ENCODE measurements at regions not wholly inside any gene's neighbourhood (a gene's known extent, or its start where the extent isn't known, plus 50 kb on each side); places are given as distances from the start of the nearest gene placed in this dataset.

- Histone ChIP-seq H3K36me3 (no peaks in the 10 kb centered on the region), H3K9me3 (no peaks in the 10 kb centered on the region), H3K27me3 (replicated peaks; ENCODE audit: insufficient read depth) (no peaks in the 10 kb centered on the region), H3K4me1 (replicated peaks) (no peaks in the 10 kb centered on the region), H3K27ac (no peak overlapping the region), H3K4me3 (no peak overlapping the region)
- DNase-seq (ENCODE audit: low spot score) = no peak
- no peak for TF ChIP-seq POLR2A (IDR thresholded peaks at IDR 0.05)
- no peak for TF ChIP-seq POLR2AphosphoS5 (IDR thresholded peaks at IDR 0.05)
- no peak for TF ChIP-seq CTCF (IDR thresholded peaks at IDR 0.05)
- 71% methylated on average over 1 of the region's 1 CpG for WGBS
- intact Hi-C loops (cut with DNase I) = no loop called here
Observed at GRCh38 chr3:166897811-166898210, 482.3 kb downstream of the ZBBX start.

- intact Hi-C loops (cut with DNase I) = no loop called here
- no peaks in the 10 kb centered on the region for H3K9me3 ChIP-seq
- no peak overlapping the region for H3K27ac ChIP-seq
- DNase-seq (ENCODE audit: low spot score) = no peak
- no peaks in the 10 kb centered on the region for H3K36me3 ChIP-seq
- WGBS = 66% methylated on average over 2 of the region's 2 CpGs
- no peak overlapping the region for H3K4me3 ChIP-seq
- H3K27me3 ChIP-seq (replicated peaks; ENCODE audit: insufficient read depth) = no peaks in the 10 kb centered on the region
- TF ChIP-seq CTCF (IDR thresholded peaks at IDR 0.05) (no peak), POLR2A (IDR thresholded peaks at IDR 0.05) (no peak), POLR2AphosphoS5 (IDR thresholded peaks at IDR 0.05) (no peak)
- no peaks in the 10 kb centered on the region for H3K4me1 ChIP-seq (replicated peaks)
Observed at GRCh38 chr3:166889241-166889640, 490.9 kb downstream of the ZBBX start.

GRCh38 chr3:166879661-166880060 is 500.4 kb downstream of the ZBBX start:
- Histone ChIP-seq H3K27me3 (replicated peaks; ENCODE audit: insufficient read depth) (no peaks in the 10 kb centered on the region), H3K9me3 (no peaks in the 10 kb centered on the region), H3K36me3 (no peaks in the 10 kb centered on the region), H3K4me3 (no peak overlapping the region), H3K27ac (no peak overlapping the region), H3K4me1 (replicated peaks) (no peaks in the 10 kb centered on the region)
- no peak for TF ChIP-seq CTCF (IDR thresholded peaks at IDR 0.05)
- no peak for TF ChIP-seq POLR2A (IDR thresholded peaks at IDR 0.05)
- no peak for TF ChIP-seq POLR2AphosphoS5 (IDR thresholded peaks at IDR 0.05)
- WGBS = 96% methylated on average over 2 of the region's 2 CpGs
- no peak for DNase-seq (ENCODE audit: low spot score)
- intact Hi-C loops (cut with DNase I) = no loop called here

- Histone ChIP-seq H3K27ac (no peak overlapping the region), H3K4me1 (replicated peaks) (no peaks in the 10 kb centered on the region), H3K9me3 (no peaks in the 10 kb centered on the region), H3K36me3 (no peaks in the 10 kb centered on the region), H3K4me3 (no peak overlapping the region), H3K27me3 (replicated peaks; ENCODE audit: insufficient read depth) (no peaks in the 10 kb centered on the region)
- intact Hi-C loops (cut with DNase I) = no loop called here
- DNase-seq (ENCODE audit: low spot score) = no peak
- TF ChIP-seq POLR2A (IDR thresholded peaks at IDR 0.05) = no peak
- TF ChIP-seq CTCF (IDR thresholded peaks at IDR 0.05) = no peak
- no peak for TF ChIP-seq POLR2AphosphoS5 (IDR thresholded peaks at IDR 0.05)
Observed at GRCh38 chr3:166877971-166878370, 502.1 kb downstream of the ZBBX start.

- no peak overlapping the region for H3K4me3 ChIP-seq
- 93% methylated on average over 10 of the region's 10 CpGs for WGBS
- intact Hi-C loops (cut with DNase I) = no loop called here
Observed at GRCh38 chr3:166864473-166865467, 515.3 kb downstream of the ZBBX start.

More at GRCh38 chr3:166864473-166865467, 515.3 kb downstream of the ZBBX start:
- TF ChIP-seq POLR2A (IDR thresholded peaks at IDR 0.05) (no peak), POLR2AphosphoS5 (IDR thresholded peaks at IDR 0.05) (no peak), CTCF (IDR thresholded peaks at IDR 0.05) (no peak)
- no peak overlapping the region for H3K27ac ChIP-seq
- no peaks in the 10 kb centered on the region for H3K36me3 ChIP-seq
- no peaks in the 10 kb centered on the region for H3K4me1 ChIP-seq (replicated peaks)
- no peak for DNase-seq (ENCODE audit: low spot score)
- H3K27me3 ChIP-seq (replicated peaks; ENCODE audit: insufficient read depth) = no peaks in the 10 kb centered on the region
- H3K9me3 ChIP-seq = no peaks in the 10 kb centered on the region

All from prostate gland (tissue), 2 donors.